Astrocyte of the cerebellum (primary cell): ENCODE measurements at regions not wholly inside any gene's neighbourhood (a gene's known extent, or its start where the extent isn't known, plus 50 kb on each side); places are given as distances from the start of the nearest gene placed in this dataset.

Source experiments
- DNase-seq: peaks from one replicate; pipeline ENCODE4 v3.0.0-alpha.2; 2011; ENCODE audit warnings: low read depth
- H3K4me3 ChIP-seq: 2 replicates; pipeline ENCODE4 v1.5.1; 2011; ENCODE audit warnings: mild to moderate bottlenecking, low read depth, low read length, moderate library complexity
- CTCF ChIP-seq: IDR thresholded peaks from 2 replicates; pipeline ENCODE4 v1.5.1; 2012; ENCODE audit warnings: low read length, low read depth, moderate library complexity, mild to moderate bottlenecking; ENCODE audit errors: missing control alignments
- in situ Hi-C: cut with HindIII; loops from 2 replicates; pipeline ENCODE4 v1.10.0; 2017; ENCODE audit warnings: low sequenced_read_pairs

DNA sequence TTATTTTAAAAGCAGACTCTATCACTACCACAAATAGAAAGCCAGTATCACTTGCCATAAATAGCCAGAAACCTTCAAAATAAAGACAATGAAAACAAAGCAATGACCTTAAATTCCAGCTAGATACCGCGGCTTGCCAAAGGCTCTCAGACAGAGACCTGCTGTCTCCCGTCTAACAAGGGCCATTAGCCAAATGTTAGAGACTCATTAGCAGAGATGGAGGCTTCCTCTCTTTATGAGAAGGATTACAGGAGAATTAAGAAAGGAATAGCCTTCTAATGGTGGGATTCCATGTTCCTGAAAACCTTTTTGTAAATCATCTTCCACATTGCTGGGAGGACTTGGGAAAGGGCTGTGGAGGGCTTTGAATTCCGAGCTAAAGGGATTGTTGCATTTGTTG lies 206.7 kb downstream of the AACS start:
- TF ChIP-seq CTCF, result no peak
- no peak overlapping the region for H3K4me3 ChIP-seq
- in situ Hi-C loops, result no loop called here
- no peak for DNase-seq

- DNase-seq, result no peak
- TF ChIP-seq CTCF, result no peak
- H3K4me3 ChIP-seq, result no peak overlapping the region
- in situ Hi-C loops, result no loop called here
Measured at GRCh38 chr12:125272383-125272933, 207.2 kb downstream of the AACS start.

DNA sequence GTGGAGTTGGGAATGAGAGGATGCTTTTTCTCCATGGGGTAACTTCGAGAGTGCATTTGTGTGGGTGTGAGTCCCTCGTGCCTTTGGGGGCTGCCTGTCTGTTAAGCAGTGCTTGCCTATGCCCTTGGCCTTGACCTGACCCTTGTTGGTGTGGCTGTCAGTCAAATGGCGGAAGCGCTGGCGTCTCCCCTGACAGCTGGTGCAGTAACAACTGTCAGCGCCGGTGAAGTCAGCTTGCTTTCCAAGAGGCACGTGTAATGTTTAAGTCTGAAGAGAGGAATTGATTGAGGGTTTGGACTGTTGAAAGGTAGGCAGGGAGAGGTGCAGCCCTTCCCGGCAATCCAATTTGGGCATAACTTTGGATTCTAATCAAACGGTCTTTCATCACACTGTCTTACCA lies 211.3 kb downstream of the AACS start:
- in situ Hi-C loops, result no loop called here
- no peak overlapping the region for H3K4me3 ChIP-seq
- no peak for TF ChIP-seq CTCF
- DNase-seq, result no peak

GRCh38 chr12:125280482-125281377 lies 215.5 kb downstream of the AACS start:
- DNase-seq, result no peak
- TF ChIP-seq CTCF, result no peak
- in situ Hi-C loops, result no loop called here
- no peak overlapping the region for H3K4me3 ChIP-seq

GRCh38 chr12:125282921-125283320 lies 217.7 kb downstream of the AACS start:
- in situ Hi-C loops, result no loop called here
- DNase-seq, result no peak
- no peak for TF ChIP-seq CTCF
- no peak overlapping the region for H3K4me3 ChIP-seq

DNA sequence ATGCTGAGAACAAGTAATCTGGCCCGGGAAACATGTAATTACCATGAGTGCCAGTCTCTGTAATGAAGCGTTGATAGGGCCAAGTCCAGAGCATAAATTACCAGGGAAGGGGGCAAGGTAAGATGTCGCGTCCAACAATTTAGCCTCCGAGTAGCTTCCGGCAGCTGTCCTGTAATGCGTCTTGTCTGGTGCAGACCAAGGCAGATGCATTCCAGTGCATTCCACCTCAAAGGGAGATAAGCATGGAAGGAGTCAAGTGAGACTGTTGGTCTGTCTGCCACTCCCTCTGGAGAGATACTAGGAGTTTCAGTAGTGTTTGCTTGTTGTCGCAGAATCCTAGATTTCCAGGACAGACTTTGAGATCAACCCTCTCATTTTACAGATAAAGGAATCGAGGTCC lies 218.3 kb downstream of the AACS start:
- no peak for DNase-seq
- in situ Hi-C loops, result no loop called here
- H3K4me3 ChIP-seq, result no peak overlapping the region
- TF ChIP-seq CTCF, result no peak
